Common myeloid progenitor, CD34-positive (primary cell): ENCODE measurements at regions not wholly inside any gene's neighbourhood (a gene's known extent, or its start where the extent isn't known, plus 50 kb on each side); places are given as distances from the start of the nearest gene placed in this dataset.

Experiments used
- CTCF ChIA-PET: fragments of 350-600 bp; sonication (Branson Sonifier 250); formaldehyde crosslinking; loops from one replicate; lab custom pipeline; 2021; ENCODE audit warnings: antibody characterized with exemption; lab: Charles Lee
- POLR2A ChIA-PET: fragments of 350-600 bp; sonication (Branson Sonifier 250); formaldehyde crosslinking; loops from one replicate; lab custom pipeline; 2021; ENCODE audit warnings: antibody characterized with exemption; lab: Charles Lee
- DNase-seq, 3 donors: peaks; one replicate each; pipeline versions ENCODE4 v3.0.0 to v3.0.0-alpha.2; 2013
- H3K27ac ChIP-seq, 2 experiments: 1 replicate in 1 of 2; 2 replicates in 1 of 2; pipeline ENCODE4 v1.7.0; 2013; ENCODE audit warnings: inconsistent platforms in 2 of 2, low read length in 2 of 2, mild to moderate bottlenecking in 2 of 2, low read depth in 1 of 2, moderate library complexity in 1 of 2; ENCODE audit not compliant: severe bottlenecking in 2 of 2, insufficient read depth in 1 of 2, poor library complexity in 1 of 2
- H3K27me3 ChIP-seq, 5 experiments: replicated peaks in 2 of 5; 1 replicate in 3 of 5; 2 replicates in 2 of 5; pipeline versions ENCODE4 v1.6.1 to v1.7.0; 2013; ENCODE audit warnings: low read length in 4 of 5, mild to moderate bottlenecking in 2 of 5, moderate library complexity in 2 of 5, inconsistent platforms in 1 of 5; ENCODE audit not compliant: insufficient read depth in 5 of 5, control insufficient read depth in 4 of 5
- H3K36me3 ChIP-seq, 4 experiments: 1 replicate in 2 of 4; 2 replicates in 2 of 4; pipeline versions ENCODE4 v1.6.1 to v1.7.0; 2013; ENCODE audit warnings: low read length in 3 of 4, control low read depth in 1 of 4, mild to moderate bottlenecking in 1 of 4; ENCODE audit not compliant: control insufficient read depth in 4 of 4, insufficient read depth in 4 of 4
- H3K4me1 ChIP-seq, 4 experiments: 1 replicate in 3 of 4; 2 replicates in 1 of 4; pipeline versions ENCODE4 v1.6.1 to v1.7.1; 2013; ENCODE audit warnings: low read length in 3 of 4, mild to moderate bottlenecking in 3 of 4, control low read depth in 1 of 4, inconsistent platforms in 1 of 4, moderate library complexity in 1 of 4; ENCODE audit not compliant: control insufficient read depth in 4 of 4, insufficient read depth in 4 of 4; ENCODE audit errors: control extremely low read depth in 1 of 4
- H3K4me3 ChIP-seq, 7 experiments: 1 replicate in 4 of 7; 2 replicates in 3 of 7; pipeline versions ENCODE4 v1.5.1 to v1.7.0; 2013; ENCODE audit warnings: mild to moderate bottlenecking in 7 of 7, low read length in 6 of 7, moderate library complexity in 6 of 7, inconsistent platforms in 2 of 7, low read depth in 2 of 7, control low read depth in 1 of 7; ENCODE audit not compliant: insufficient read depth in 4 of 7, control insufficient read depth in 1 of 7; ENCODE audit errors: extremely low read depth in 1 of 7
- H3K9me3 ChIP-seq, 5 experiments: 1 replicate in 4 of 5; 2 replicates in 1 of 5; pipeline versions ENCODE4 v1.6.1 to v1.7.1; 2013; ENCODE audit warnings: low read length in 4 of 5, mild to moderate bottlenecking in 2 of 5, inconsistent platforms in 1 of 5, low read depth in 1 of 5, moderate library complexity in 1 of 5; ENCODE audit not compliant: control insufficient read depth in 4 of 5, insufficient read depth in 2 of 5; ENCODE audit errors: control extremely low read depth in 1 of 5
- WGBS: methylation state at CpG from one replicate; pipeline ENCODE4 v1.1.5; 2013; ENCODE audit not compliant: insufficient coverage; 5-methylcytosine and 5-hydroxymethylcytosine counted together

DNA sequence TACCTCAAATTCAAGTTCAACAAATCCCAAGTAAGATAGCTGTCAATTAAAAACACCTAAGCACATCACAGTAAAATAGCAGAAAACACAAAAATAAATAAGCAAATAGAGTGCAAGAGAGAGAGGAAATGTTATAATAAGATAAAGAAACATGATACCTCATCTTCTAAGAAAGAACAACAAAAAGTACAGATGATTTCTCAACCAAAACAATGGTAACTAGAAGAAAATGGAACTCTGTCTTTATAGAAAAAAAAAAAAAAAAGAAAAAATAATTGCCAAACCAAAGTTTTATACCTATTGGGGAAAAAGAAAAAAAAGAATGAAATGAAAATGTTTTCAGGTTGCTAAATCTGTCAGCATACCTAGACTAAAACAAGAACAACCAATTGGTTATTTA, 1253.5 kb upstream of the CDH2 start:
- Histone ChIP-seq H3K27ac (no peak overlapping the region), H3K4me1 (no peaks in the 10 kb centered on the region), H3K4me3 (no peak overlapping the region), H3K27me3 (no peaks in the 10 kb centered on the region), H3K36me3 (no peaks in the 10 kb centered on the region), H3K9me3 (peaks cover 0 to 7% (median 3%) of the 10 kb centered on the region in 5 experiments)
- POLR2A ChIA-PET, result no interaction called here
- DNase-seq, result peak in 2 of 3 donors; percentile 3 to 4
- CTCF ChIA-PET, result no interaction called here

DNA sequence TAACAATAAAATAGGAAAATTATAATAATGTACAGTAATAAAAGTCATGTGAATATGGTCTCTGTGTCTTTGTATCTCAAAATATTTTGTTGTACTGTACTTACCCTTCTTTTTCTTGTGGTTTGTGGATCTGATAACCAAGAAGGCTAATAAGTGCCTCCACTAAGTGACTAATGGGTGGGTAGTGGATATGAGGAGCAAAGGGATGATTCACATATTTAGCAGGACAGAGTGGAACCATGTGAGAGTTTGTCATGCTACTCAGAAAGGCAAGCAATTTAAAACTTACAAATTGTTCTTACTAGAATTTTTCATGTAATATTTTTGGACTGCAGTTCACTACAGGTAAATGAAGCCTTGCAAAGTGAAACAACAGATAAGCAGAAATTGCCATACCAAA, 1241.2 kb upstream of the CDH2 start:
- no peak for DNase-seq
- H3K27ac ChIP-seq, result no peak overlapping the region
- POLR2A ChIA-PET, result no interaction called here
- H3K27me3 ChIP-seq, result no peaks in the 10 kb centered on the region
- no peaks in the 10 kb centered on the region for H3K4me1 ChIP-seq
- no peak overlapping the region for H3K4me3 ChIP-seq
- H3K9me3 ChIP-seq, result peaks cover 3 to 19% (median 5%) of the 10 kb centered on the region in 5 experiments
- CTCF ChIA-PET, result no interaction called here
- no peaks in the 10 kb centered on the region for H3K36me3 ChIP-seq

DNA sequence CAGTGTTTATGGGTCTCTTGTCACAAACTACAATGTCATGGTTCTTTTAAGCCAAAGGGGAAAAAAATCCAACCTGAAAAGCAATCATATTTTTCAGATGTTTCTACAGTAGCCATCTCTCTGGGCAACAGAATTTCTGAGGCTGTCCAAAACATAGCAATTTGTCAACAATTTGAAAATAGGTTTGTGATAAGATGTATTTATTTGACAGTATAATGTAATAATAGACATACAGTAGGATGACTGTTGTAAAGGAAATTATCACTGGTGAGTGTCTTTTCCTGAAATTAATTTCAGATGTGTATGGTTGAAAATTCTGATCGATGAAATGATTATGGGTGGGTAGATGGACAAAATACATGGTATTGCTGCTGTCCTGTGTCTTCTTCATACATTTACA, 1230.1 kb upstream of the CDH2 start:
- Histone ChIP-seq H3K9me3 (peaks cover 0 to 6% (median 0%) of the 10 kb centered on the region in 5 experiments), H3K27ac (no peak overlapping the region), H3K4me3 (no peak overlapping the region), H3K36me3 (no peaks in the 10 kb centered on the region), H3K27me3 (no peaks in the 10 kb centered on the region), H3K4me1 (no peaks in the 10 kb centered on the region)
- ChIA-PET POLR2A (no interaction called here), CTCF (no interaction called here)
- no peak for DNase-seq
- no CpG with 5 or more reads among the region's 1 CpG for WGBS

- no peaks in the 10 kb centered on the region for H3K36me3 ChIP-seq
- no peak overlapping the region for H3K27ac ChIP-seq
- H3K4me3 ChIP-seq, result no peak overlapping the region
- WGBS, result no CpG with 5 or more reads among the region's 1 CpG
- no peaks in the 10 kb centered on the region for H3K4me1 ChIP-seq
- H3K27me3 ChIP-seq, result no peaks in the 10 kb centered on the region
- no peak for DNase-seq
- POLR2A ChIA-PET, result no interaction called here
- CTCF ChIA-PET, result no interaction called here
- H3K9me3 ChIP-seq, result no peaks in the 10 kb centered on the region
Observed at GRCh38 chr18:29397536-29397935, 1220.6 kb upstream of the CDH2 start.

DNA sequence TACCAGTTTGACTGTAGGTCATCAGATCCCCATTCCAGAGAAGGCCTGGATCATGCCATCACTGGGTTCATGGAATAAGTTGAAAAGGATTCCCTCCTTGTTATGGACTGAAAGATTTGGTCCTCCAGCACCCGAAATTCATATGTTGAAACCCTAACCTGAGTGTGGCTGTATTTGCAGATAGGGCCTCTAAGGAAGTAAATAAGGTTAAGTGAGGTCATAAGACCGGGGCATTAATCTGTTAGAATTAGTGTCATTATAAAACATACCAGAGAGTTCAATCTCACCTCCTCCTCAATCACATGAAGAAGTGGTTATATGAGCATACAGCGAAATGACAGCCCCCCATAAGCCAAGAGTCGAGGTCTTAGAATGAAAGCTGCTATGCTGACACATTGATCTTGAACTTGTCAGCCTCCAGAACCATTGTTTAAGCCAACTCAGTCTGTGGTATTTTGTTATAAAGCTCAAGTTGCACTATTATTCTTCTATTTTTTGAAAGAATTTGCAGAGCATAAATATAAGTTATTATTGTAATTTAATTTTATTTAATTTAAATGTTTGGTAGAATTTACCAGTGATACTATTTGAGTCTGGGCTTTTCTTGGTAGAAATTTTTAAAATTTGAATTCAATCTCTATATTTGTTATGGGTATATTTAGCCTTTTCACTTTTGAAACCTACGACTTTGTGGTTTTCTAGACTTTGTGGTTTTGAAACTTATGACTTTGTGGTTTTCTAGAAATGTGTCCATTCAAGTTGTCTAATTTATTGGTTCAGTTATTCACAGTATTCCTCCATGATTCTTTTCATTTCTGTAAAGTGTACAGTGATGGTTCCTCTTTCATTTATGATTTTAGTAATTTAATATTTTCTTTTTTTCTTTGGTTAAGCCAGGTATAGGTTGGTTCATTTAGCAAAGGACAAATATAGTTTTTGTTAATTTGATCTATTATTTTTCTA, 1206.7 kb upstream of the CDH2 start:
- no peaks in the 10 kb centered on the region for H3K27me3 ChIP-seq
- CTCF ChIA-PET, result no interaction called here
- no peak overlapping the region for H3K4me3 ChIP-seq
- H3K9me3 ChIP-seq, result peaks cover 0 to 2% (median 0%) of the 10 kb centered on the region in 5 experiments
- POLR2A ChIA-PET, result no interaction called here
- H3K27ac ChIP-seq, result no peak overlapping the region
- WGBS, result 0% methylated on average over 1 of the region's 5 CpGs
- peaks cover 0 to 13% (median 0%) of the 10 kb centered on the region in 4 experiments for H3K4me1 ChIP-seq
- peak; percentile 1 to 43 (median 17) for DNase-seq
- H3K36me3 ChIP-seq, result no peaks in the 10 kb centered on the region

DNA sequence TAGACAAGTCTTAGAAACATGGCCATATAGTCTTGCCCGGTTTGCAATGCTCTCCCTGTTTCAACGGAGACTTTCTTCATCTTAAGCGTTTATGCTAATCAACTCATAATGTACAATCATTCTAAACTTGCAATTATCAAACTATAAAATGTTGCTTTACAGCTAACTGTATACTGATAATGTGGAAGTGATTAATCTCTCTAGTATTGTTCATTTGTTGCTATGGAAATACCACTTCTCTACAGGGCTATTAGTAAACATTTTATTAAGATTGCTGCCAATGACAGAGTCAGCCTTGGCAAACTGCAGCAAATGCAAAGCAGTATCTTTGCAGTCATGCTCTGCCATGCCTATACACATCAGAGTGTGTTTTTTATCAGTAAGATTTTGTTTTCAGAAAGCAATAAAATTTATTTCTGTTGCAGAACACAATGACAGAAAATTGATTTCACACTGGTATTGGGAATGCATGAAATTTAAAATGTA, 1201.8 kb upstream of the CDH2 start:
- peaks cover 0 to 5% (median 0%) of the 10 kb centered on the region in 4 experiments for H3K4me1 ChIP-seq
- H3K27ac ChIP-seq, result no peak overlapping the region
- H3K9me3 ChIP-seq, result peaks cover 0 to 2% (median 0%) of the 10 kb centered on the region in 5 experiments
- WGBS, result 100% methylated on average over 3 of the region's 3 CpGs
- POLR2A ChIA-PET, result no interaction called here
- CTCF ChIA-PET, result no interaction called here
- H3K27me3 ChIP-seq, result no peaks in the 10 kb centered on the region
- no peak overlapping the region for H3K4me3 ChIP-seq
- DNase-seq, result no peak
- no peaks in the 10 kb centered on the region for H3K36me3 ChIP-seq

DNA sequence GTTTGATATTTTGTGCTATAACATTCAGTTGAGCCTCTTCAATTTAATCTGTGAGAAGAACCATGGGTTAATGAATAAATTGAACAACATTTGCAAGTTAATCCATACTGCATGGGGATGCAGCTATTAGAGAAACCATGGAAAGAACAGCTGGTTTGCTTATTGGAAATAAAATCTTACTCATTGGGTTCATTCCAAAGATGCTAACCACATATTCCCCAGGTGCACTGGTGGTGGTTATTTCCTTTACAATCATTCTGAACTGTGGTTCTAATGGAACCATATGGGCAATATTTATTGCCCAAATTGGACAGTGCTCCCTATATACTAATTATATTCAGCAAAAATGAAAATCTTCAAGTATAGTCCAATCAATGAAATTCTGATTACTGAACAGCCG, 1200.4 kb upstream of the CDH2 start:
- no peak for DNase-seq
- WGBS, result no CpG with 5 or more reads among the region's 1 CpG
- H3K36me3 ChIP-seq, result no peaks in the 10 kb centered on the region
- ChIA-PET POLR2A (no interaction called here), CTCF (no interaction called here)
- H3K27ac ChIP-seq, result no peak overlapping the region
- peaks cover 0 to 9% (median 0%) of the 10 kb centered on the region in 5 experiments for H3K9me3 ChIP-seq
- no peak overlapping the region for H3K4me3 ChIP-seq
- no peaks in the 10 kb centered on the region for H3K27me3 ChIP-seq
- no peaks in the 10 kb centered on the region for H3K4me1 ChIP-seq
